ENCODE measurements at regions not wholly inside any gene's neighbourhood (a gene's known extent, or its start where the extent isn't known, plus 50 kb on each side); places are given as distances from the start of the nearest gene placed in this dataset.
A peak's percentile ranks its signal among the peaks of the same experiment; 100 is the strongest.

DNA sequence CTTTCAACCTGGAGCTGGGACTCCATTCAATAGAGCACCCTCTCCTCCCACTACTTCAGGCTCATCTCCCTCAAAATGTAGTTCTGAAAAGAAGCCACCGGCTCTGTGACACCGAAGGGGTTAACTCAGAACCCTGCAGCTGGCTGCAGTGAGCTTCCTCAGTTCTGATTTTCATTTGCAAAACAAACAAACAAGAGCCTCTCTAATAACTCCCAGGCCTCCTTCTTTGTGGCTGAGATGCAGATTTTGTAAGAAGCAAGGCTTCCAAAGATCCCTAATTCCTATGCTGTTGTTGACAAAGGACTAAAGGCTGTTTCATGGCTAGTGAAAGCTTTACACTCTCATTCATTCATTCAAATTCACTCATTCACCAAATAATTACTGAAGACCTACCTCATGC, 333.4 kb upstream of the TBX3 start:
- DNase-seq (ENCODE audit: low read depth in 4 of 4, low spot score in 3 of 4), result no peak

DNA sequence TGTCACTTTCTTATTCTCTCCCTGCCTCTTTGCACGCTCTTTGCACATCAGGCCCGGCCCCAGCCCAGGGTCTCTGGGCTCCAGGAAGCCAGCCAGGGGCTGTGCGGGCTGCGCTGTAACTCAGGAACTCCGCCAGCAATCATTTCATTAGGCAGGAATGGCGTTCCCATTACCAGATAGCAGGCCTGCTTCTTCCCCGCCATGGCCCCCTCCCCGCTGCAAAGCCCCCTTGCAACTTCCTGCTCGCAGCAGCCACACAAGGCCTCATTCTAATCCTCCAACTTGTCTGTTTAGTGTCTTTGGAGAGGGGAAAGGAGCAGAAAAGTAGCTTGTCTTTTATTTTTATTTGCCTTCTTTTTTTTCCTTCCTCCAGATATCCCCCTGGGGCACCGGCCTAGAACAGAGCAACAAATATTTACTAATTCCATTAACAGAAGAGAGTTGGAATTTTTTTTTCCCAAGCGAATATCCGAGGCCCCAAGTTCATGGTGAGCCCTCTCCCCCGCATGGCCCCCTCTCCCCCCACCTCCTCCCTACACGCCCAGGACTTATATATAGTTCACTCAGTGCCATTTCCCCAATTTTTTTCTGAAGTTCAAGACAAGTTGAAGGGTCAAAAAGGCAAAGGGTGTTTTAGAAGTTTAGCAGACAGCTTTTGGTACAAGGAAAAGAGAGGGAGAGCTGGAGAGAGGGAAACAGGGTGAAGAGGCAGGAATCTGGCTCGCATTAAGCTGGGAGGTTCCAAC, 329.4 kb upstream of the TBX3 start:
- peak; percentile 59 to 82 (median 75) for DNase-seq (ENCODE audit: low read depth in 4 of 4, low spot score in 3 of 4)

DNA sequence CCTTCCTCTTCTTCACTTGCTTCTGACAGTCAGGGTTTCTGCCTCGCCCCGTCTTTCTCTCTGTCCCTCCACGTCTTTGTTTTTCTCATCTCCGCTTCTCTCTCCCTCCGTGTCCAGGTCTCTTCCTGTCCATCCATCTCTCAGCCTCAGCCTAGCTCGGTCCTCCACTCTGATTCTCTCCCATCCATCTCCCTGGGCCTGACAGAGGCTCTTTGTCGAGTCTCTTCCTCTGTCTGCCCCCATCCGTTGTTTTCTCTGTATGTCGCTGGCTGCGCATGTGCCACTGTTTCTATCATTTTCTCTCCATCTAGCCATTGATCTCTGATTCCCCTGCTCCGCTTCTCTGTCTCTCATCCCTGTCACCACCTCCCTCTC, 328.9 kb upstream of the TBX3 start:
- DNase-seq (ENCODE audit: low read depth in 4 of 4, low spot score in 3 of 4), result no peak

DNA sequence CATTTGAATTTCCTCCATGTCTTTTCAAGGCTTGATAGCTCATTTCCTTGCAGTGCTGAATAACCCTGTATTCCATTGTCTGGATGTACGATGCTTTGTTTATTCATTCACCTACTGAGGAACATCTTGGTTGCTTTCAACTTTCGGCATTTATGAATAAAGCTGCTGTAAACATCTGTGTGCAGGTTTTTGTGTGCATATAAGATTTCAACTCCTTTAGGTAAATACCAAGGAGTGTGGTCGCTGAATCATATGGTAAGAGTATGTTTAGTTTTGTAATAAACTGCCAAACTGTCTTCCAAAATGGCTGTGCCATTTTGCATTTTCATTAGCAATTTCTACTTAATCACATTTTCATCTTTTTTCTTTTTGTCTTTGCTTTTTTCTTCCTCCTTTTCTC, 327.7 kb upstream of the TBX3 start:
- no peak for DNase-seq (ENCODE audit: low read depth in 4 of 4, low spot score in 3 of 4)

DNA sequence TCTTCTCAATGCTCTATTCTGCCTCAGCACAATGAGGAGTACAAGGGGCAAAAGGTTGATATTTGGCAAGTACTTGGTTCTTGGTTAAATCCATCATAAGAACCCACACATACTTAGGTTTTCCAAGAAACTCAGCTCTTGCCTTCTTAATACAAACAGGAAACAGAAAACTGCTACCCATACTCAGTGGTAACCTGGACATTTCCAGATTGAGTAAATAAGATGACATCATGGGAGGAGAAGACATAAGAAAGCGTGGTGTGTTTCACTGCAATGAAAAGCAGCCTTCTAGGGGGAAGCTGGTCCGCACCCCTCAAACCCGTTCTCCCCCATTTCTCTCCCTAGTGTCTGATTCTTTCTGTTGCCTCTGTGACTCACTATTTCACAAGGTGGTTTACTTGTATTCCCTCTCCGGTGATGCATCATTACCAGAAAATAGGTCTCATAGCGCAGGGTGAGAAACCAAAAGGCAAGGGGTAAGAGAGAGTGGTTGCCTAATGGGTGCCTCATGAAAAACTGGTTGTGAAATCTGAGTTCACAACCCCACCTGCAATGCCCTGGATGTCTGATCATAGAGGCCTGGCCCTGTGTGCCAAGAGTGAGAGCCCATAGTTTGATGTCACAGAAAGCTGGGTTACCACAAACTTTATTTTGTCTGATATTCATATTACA, 326.5 kb upstream of the TBX3 start:
- no peak for DNase-seq (ENCODE audit: low read depth in 4 of 4, low spot score in 3 of 4)

- no peak for DNase-seq (ENCODE audit: low read depth in 4 of 4, low spot score in 3 of 4)
These were observed 325.0 kb upstream of the TBX3 start for GRCh38 chr12:115008929-115009328.

GRCh38 chr12:115004470-115005146, 320.6 kb upstream of the TBX3 start:
- DNase-seq (ENCODE audit: low read depth in 4 of 4, low spot score in 3 of 4), result no peak

DNA sequence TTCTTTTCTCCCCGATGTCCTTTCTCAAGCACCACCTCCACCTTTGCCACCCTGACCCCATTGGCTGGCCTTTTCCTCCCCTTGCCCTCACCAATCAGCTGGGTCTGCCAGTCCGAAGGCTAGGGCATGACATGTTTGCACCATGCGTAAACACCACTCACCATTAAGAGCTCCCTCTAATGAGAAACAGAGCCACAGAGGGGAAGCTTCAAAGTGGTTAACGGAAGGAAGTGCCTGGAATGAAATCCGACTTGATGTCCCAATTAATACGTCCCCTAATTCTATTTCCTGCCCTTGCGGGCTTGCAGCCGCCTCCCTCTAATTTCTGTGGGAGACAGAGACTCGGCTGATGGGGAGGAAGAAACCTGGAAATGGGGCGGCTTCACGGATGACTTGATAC, 318.5 kb upstream of the TBX3 start:
- DNase-seq (ENCODE audit: low read depth in 4 of 4, low spot score in 3 of 4), result no peak

GRCh38 chr12:115001571-115002180, 317.7 kb upstream of the TBX3 start:
- no peak for DNase-seq (ENCODE audit: low read depth in 4 of 4, low spot score in 3 of 4)

GRCh38 chr12:115000038-115000437, 316.1 kb upstream of the TBX3 start:
- DNase-seq (ENCODE audit: low read depth in 4 of 4, low spot score in 3 of 4), result no peak

- no peak for DNase-seq (ENCODE audit: low read depth in 4 of 4, low spot score in 3 of 4)
These were observed 314.8 kb upstream of the TBX3 start for GRCh38 chr12:114998750-114999128.

DNA sequence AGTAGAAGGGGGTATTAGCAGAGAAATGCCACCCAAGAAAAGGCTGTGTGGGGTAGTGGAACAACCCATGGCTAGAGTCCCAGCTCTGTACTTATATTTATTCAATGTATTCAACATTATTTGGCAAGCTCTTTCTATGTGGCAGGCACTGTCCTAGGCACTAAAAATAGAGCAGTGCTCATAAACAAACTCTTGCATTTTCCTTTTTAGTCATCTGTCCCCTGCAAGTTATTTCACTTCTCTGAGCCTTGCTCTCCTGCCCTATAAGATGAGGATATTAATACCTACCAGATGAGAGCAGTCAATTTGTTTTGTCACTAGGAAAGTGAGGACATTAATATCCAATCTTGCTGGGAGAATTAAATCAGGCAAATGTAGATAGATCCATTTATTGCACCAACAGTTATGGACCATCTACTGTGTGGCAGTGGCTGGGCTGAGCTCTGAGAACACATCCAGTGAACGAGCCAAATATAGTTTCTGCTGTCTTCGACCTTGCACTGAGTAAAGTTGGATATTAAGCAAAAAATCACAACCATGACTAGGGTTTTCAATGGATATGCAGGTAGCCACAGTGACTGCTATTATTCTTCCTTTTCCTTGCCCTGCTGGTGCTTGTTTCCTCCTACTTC, 314.3 kb upstream of the TBX3 start:
- DNase-seq (ENCODE audit: low read depth in 4 of 4, low spot score in 3 of 4), result no peak

DNA sequence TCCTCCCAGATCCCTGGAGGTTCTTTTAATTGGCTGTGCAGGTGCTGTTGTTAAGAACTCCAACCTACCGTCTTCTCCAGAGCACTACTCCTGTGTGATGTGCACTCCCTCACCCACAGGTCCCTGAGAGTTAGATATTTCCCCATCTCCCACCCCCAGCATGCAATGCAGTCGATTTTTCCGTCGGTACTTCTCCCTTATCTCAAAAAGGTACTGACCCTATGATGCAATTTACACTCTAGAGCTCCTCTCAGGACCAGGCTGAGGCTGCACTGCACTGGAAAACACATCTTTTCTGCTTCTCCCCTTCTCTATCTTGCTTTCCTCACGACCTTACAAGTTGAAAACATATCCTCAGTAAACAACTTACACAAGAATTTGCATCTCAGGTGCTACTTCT, 312.4 kb upstream of the TBX3 start:
- no peak for DNase-seq (ENCODE audit: low read depth in 4 of 4, low spot score in 3 of 4)

GRCh38 chr12:114995891-114996290, 311.9 kb upstream of the TBX3 start:
- DNase-seq (ENCODE audit: low read depth in 4 of 4, low spot score in 3 of 4), result no peak

- no peak for DNase-seq (ENCODE audit: low read depth in 4 of 4, low spot score in 3 of 4)
These were observed 309.2 kb upstream of the TBX3 start for GRCh38 chr12:114993165-114993564.

DNA sequence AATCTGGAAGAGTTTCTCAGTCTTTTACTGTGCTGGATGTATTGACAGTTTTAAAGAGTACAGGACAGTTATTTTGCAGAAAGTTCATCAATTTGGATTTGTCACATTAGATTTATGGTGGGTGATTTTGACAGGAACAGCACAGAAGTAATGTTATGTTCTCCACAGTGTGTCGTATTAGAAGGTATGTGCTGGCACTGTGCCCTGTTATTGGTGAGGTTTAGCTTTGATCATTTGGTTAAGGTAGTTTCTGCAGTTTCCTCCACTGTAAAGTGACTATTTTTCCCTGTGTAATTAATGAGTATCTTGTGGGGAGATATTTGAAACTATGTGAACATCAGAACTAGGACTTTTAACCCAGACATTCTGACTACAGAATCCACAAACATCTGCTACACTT, 308.5 kb upstream of the TBX3 start:
- no peak for DNase-seq (ENCODE audit: low read depth in 4 of 4, low spot score in 3 of 4)

GRCh38 chr12:114990381-114990780, 306.4 kb upstream of the TBX3 start:
- DNase-seq (ENCODE audit: low read depth in 4 of 4, low spot score in 3 of 4), result no peak

DNA sequence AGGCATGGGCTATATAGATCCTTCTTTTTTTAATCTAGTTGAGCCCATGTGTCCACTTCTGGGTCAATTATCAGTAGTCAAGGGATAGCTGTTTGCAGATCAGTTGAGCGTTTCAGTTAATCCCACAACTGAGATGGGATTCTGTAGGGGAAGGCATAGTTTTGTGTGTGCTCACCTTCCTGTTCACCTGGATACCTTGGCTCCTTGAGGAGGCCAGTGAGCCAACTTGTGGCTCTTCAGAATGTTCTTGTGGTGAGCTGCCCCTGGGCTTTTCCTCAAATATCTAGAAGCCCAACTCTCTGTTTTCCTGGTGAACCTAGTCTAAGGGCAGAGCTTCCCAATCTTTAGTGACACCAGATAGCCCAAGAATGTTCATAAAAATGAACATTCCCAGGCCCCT, 302.9 kb upstream of the TBX3 start:
- DNase-seq (ENCODE audit: low read depth in 4 of 4, low spot score in 3 of 4), result no peak

GRCh38 chr12:114986178-114986714, 302.3 kb upstream of the TBX3 start:
- DNase-seq (ENCODE audit: low read depth in 4 of 4, low spot score in 3 of 4), result no peak

GRCh38 chr12:114984634-114985061, 300.7 kb upstream of the TBX3 start:
- peak in 1 of 4 donors; percentile 37 for DNase-seq (ENCODE audit: low read depth in 4 of 4, low spot score in 3 of 4)

DNA sequence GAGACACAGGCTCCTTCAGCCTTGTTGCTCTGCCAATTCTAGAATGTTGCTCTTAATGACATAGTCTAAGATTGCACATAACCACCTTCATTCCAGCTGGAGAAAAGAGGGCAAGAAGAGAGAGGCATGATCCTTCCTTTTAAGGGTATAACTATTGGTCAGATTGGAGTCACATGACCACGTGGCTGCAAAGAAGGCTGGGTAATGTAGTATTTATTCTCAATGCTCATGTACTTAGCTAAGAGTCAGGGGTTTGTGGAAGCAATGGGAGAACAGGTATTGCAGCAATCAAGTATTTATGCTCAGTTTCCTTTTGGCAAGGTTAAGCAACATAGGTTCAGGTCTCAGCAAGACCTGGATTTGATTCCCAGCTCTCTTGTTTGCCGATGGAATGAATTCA, 298.8 kb upstream of the TBX3 start:
- DNase-seq (ENCODE audit: low read depth in 4 of 4, low spot score in 3 of 4), result no peak
